Ramos (cell line): ENCODE measurements at regions not wholly inside any gene's neighbourhood (a gene's known extent, or its start where the extent isn't known, plus 50 kb on each side); places are given as distances from the start of the nearest gene placed in this dataset.

Experiments
- in situ Hi-C: fragments of 300-500 bp; cut with MboI; formaldehyde crosslinking; loops from one replicate; pipeline ENCODE4 v1.14.3; 2022; ENCODE audit warnings: low sequenced_read_pairs; ENCODE audit not compliant: unreplicated experiment

DNA sequence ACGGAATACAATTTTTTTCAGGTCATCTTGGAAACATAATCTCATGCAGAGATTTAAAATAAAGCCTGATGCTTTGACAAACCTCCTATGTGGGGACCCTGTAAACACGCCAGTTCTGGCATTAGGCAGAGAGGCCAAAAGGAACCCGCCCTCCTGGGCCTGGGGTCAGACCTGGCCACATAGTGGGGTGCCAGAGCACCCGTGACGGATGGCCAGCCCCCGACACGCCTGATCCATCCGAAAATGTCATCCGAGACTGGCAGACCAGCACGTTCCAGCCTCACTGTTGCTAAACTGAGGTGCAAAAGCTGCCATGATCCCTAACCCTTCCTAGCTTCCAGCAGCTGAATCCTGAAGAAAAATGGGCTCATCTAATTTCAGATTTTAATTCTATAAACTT is 222.6 kb upstream of the SALL3 start:
- in situ Hi-C loops = no loop called here

DNA sequence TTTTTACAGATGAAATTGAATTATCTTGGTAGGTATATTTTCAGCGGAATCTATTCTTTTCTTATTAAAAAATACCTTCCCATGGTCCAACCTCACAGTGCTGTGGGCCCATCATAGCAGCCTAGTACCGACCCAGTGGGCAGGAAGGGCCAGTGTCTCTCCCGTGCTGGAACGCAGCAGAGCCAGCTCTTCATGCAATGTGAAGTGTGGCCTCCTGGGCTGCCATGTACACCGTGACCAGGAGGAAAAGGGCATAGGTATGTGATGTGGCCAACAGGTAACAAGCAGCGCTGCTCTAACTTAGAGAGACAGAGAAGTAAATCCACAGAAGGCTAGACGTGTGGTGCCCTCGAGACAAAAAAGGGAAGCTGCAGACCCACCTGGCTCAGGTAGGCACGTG is 221.1 kb upstream of the SALL3 start:
- in situ Hi-C loops = no loop called here

DNA sequence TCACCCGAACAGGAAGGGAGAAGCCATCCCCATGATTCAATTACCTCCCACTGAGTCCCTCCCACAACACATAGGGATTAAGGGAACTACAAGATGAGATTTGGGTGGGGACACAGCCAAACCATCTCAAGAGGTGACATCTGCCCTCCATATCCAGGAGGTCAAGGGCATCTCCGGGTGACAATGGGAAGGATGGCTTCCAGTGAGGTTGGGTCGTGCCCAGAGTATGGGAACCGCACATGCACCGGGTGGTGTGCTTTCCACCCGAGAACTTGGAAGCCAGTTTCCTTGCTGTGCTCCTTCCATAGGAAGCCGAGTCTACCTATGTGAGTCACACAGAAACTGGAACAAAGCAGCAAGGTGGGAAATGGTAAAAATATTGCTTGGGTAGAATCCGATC is 216.9 kb upstream of the SALL3 start:
- in situ Hi-C loops = no loop called here

- in situ Hi-C loops = no loop called here
Observed at GRCh38 chr18:78764544-78764943, 215.1 kb upstream of the SALL3 start.

- in situ Hi-C loops = no loop called here
Observed at GRCh38 chr18:78765142-78765541, 214.5 kb upstream of the SALL3 start.

- in situ Hi-C loops = no loop called here
Observed at GRCh38 chr18:78765637-78766281, 213.9 kb upstream of the SALL3 start.

DNA sequence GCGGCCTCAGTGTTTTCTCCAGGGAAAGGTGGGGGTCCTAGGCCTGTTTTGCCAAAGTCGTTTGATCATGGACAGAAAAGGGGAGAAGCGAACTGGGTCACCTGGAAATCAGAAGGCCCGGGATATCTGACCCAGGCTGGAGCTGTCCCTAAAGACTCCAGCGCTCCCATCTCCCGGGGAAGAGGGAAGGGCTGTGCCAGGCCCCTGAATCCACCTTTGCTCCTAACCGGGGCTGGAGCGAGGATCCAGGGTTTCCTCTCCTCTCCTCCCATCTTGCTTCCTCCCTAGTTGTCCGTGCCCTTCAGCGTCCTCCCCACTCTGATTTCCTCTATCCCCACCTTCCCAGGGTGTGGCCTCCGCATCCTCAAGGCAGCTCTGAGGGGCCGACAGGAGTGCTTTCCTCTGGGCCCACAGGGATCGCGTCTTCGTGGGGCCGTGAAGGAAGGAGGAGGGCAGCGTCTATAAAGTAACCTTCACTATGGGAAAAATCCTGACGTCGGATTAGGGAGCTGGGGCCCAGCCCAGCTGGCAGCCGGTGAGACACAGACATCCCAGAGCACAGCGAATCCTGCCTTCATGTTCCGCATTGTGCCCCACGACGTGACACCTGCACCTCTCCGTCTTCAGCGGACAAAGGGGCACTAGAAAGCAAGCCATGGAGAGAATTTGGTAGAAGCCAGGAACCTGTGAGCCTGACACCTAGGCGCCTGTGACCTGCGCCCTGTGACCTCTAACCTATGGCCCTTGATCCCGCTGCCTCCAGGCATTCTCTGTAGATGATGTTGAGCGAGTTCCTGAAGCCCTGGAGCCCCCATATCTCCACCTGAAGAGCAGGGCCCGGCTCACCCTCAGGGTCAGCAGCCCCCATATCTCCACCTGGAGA is 212.7 kb upstream of the SALL3 start:
- in situ Hi-C loops = no loop called here

DNA sequence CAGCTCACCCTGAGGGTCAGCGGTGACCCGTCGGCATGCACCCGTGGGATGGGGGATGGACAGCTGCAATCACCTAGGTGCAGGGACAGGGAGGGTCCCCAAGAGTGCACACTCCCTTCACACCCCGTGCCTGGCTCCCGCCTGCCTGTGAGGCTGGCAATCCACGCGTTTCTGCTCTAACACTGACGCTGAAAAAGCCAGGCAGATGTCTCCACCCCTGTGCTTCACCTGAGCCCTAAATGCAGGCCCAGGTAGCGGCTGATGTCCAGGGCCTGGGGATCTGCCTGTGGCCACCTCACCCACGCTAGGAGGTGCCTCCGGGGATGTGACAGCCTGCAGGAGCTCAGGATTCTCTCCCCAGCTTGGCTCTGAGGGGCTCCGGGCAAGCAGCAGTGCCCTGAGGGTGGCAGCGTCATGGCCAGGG is 212.0 kb upstream of the SALL3 start:
- in situ Hi-C loops = no loop called here

GRCh38 chr18:78768221-78768620 is 211.4 kb upstream of the SALL3 start:
- in situ Hi-C loops = no loop called here

- in situ Hi-C loops = no loop called here
Observed at GRCh38 chr18:78768656-78769501, 210.7 kb upstream of the SALL3 start.

- in situ Hi-C loops = no loop called here
Observed at GRCh38 chr18:78769502-78770105, 210.0 kb upstream of the SALL3 start.

GRCh38 chr18:78770139-78770822 is 209.3 kb upstream of the SALL3 start:
- in situ Hi-C loops = no loop called here

- in situ Hi-C loops = no loop called here
Observed at GRCh38 chr18:78770823-78771139, 208.8 kb upstream of the SALL3 start.

GRCh38 chr18:78771496-78772359 is 207.9 kb upstream of the SALL3 start:
- in situ Hi-C loops = no loop called here

DNA sequence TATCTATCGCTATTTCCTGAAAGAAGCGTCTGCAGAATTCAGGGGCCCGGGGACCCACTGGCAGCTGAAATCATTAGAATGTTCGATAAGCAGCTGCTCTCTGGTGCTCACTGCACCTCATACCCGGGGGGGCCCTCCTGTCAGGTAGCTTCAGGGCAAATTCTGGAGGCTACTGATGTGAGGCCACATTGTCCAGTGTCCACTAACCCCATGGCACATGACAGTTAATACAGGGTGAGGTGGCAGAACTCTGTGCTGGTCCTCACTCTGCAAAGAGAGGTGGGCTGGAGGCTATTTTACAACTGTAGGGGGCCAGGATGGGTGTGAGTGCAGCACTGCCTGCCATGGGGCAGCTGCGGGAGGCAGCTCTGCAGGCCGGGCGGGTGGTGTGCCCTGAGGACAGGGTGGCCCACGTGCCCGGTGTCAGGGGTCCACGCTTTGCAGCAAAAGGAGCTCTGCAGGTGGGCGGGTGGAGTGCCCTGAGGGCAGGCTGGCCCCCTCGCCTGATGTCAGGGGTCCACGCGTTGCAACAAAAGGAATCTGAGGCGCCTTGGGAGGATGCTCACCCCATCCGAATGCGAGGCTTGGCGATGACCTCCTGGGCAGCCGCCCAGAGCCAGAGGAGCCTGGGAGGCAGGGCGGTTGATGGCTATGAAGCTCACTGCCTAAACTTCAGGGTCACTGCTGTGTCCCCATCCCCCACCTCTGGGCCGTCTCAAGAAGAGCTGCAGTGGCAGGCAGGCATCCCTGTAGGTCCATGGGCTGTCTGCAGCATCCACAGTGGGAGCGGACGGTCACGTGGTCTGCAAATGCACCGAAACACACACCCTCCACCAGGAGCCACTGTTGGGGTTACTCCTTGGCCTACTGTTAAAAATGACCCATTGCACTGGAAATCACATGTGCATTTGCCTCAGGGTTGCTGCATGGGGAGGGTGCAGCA is 207.0 kb upstream of the SALL3 start:
- in situ Hi-C loops = no loop called here

DNA sequence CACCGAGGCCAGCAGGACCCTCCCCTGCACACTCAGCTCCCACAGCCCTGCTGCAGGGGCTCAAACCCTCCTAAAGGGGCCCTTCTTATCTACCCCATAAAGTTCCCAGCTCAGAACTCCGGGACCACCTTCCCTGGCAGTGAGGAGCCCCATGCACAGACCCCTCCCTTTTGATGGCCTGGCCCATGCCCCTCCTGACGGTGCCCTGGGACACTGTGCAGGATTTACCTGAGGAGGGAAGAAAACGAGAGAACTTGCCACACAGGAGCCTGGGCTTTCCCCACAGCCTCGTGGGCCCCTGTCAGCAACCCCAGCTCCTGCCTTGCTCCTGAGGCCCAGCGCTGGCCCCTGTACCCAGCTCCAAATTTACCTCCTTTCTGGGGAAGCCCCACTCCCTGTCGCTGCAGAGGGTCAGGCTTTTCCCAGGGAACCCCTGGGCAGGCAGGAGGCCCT is 206.3 kb upstream of the SALL3 start:
- in situ Hi-C loops = no loop called here

DNA sequence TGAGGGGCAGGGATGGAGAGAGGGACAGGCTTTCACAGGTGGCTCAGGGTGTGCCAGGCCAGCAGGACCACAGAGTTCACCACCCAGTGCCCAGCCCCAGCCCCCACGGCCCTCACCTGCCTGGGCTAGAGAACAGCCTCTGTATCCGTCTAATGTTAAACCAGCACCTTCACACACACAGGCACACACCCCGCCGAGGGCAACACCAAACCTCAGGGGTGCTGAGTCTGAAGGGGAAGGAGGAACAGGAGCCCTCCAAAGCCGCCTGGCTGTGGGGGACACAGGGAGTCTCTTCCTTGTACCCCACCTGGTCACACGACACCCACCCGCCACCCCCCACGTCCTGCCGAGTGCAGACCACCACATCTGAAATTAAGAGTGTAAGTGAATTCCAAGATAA is 205.8 kb upstream of the SALL3 start:
- in situ Hi-C loops = no loop called here

GRCh38 chr18:78774741-78775141 is 204.9 kb upstream of the SALL3 start:
- in situ Hi-C loops = no loop called here
